Caco-2 (cell line): ENCODE measurements at regions not wholly inside any gene's neighbourhood (a gene's known extent, or its start where the extent isn't known, plus 50 kb on each side); places are given as distances from the start of the nearest gene placed in this dataset.

Source experiments
- BruUV-seq: library from RNA; stranded (reverse); fragments of 400-500 nt; replicated peaks from 2 replicates; lab custom pipeline; 2021; lab: Mats Ljungman, UMichigan
- CTCF ChIA-PET: fragments of 300-600 bp; sonication (Branson Sonifier 250); formaldehyde crosslinking; loops from one replicate; lab custom pipeline; 2022; ENCODE audit warnings: antibody characterized with exemption; lab: Charles Lee
- POLR2A ChIA-PET: fragments of 300-600 bp; sonication (Branson Sonifier 250); formaldehyde crosslinking; loops from one replicate; lab custom pipeline; 2022; ENCODE audit warnings: antibody characterized with exemption; lab: Charles Lee
- DNase-seq, 2 experiments: peaks; one replicate each; pipeline versions ENCODE4 v3.0.0 to v3.0.0-alpha.2; 2020 to 2022
- H3K27me3 ChIP-seq: replicated peaks from 2 replicates; pipeline ENCODE4 v1.6.0; 2011; ENCODE audit warnings: low read length; ENCODE audit not compliant: control insufficient read depth, insufficient read depth
- H3K36me3 ChIP-seq: 2 replicates; pipeline ENCODE4 v1.5.1; 2011; ENCODE audit warnings: low read length; ENCODE audit not compliant: control insufficient read depth, insufficient read depth
- H3K4me1 ChIP-seq: fragments of 250-450 bp; sonication (Bioruptor Pico); 2 replicates; pipeline ENCODE4 v1.5.1; 2020; ENCODE audit warnings: mild to moderate bottlenecking
- H3K4me3 ChIP-seq: 2 replicates; pipeline ENCODE4 v1.5.1; 2011; ENCODE audit warnings: low read depth, mild to moderate bottlenecking, control low read depth, low read length
- H3K9me3 ChIP-seq: fragments of 250-450 bp; sonication (Bioruptor Pico); 2 replicates; pipeline ENCODE4 v1.5.1; 2020; ENCODE audit warnings: mild to moderate bottlenecking, moderate library complexity
- H3K27ac Mint-ChIP-seq: one replicate; pipeline ENCODE4 v1.8.0; 2022; ENCODE audit warnings: mixed read lengths; ENCODE audit not compliant: unreplicated experiment
- H3K27me3 Mint-ChIP-seq: one replicate; pipeline ENCODE4 v1.8.0; 2022; ENCODE audit warnings: mixed read lengths; ENCODE audit not compliant: insufficient read depth, unreplicated experiment
- H3K36me3 Mint-ChIP-seq: one replicate; pipeline ENCODE4 v1.8.0; 2022; ENCODE audit warnings: mild to moderate bottlenecking, mixed read lengths; ENCODE audit not compliant: insufficient read depth, unreplicated experiment
- H3K4me1 Mint-ChIP-seq: one replicate; pipeline ENCODE4 v1.8.0; 2022; ENCODE audit warnings: low read depth, mixed read lengths; ENCODE audit not compliant: unreplicated experiment
- H3K4me3 Mint-ChIP-seq: one replicate; pipeline ENCODE4 v1.8.0; 2022; ENCODE audit warnings: mild to moderate bottlenecking, moderate library complexity, mixed read lengths; ENCODE audit not compliant: unreplicated experiment
- H3K9me3 Mint-ChIP-seq: one replicate; pipeline ENCODE4 v1.8.0; 2022; ENCODE audit warnings: mixed read lengths; ENCODE audit not compliant: unreplicated experiment
- CTCF ChIP-seq, 2 experiments: fragments of 200-600 bp in 1 of 2; IDR thresholded peaks; 1 replicate in 1 of 2; 2 replicates in 1 of 2; pipeline versions ENCODE4 v1.5.1 to v1.8.0; 2011 to 2022; ENCODE audit warnings: antibody characterized with exemption in 1 of 2, control low read depth in 1 of 2, inconsistent platforms in 1 of 2, low read depth in 1 of 2, low read length in 1 of 2, mild to moderate bottlenecking in 1 of 2, moderate library complexity in 1 of 2; ENCODE audit not compliant: insufficient read depth in 1 of 2, severe bottlenecking in 1 of 2, unreplicated experiment in 1 of 2
- intact Hi-C: fragments of 100-400 bp; cut with micrococcal nuclease; formaldehyde crosslinking; loops from one replicate; pipeline ENCODE4 v1.10.0; 2022; ENCODE audit not compliant: unreplicated experiment

- no peak overlapping the region for H3K4me3 ChIP-seq
- TF ChIP-seq CTCF (IDR thresholded peaks at IDR 0.05; ENCODE audit: insufficient read depth in 1 of 2, low read depth in 1 of 2, low read length in 1 of 2, severe bottlenecking in 1 of 2, unreplicated experiment in 1 of 2): no peak
- intact Hi-C loops: no loop called here
- no peak for DNase-seq
- Mint-ChIP-seq H3K27ac (no peak overlapping the region), H3K9me3 (peaks cover 10% of the 10 kb centered on the region), H3K4me1 (peaks cover 7% of the 10 kb centered on the region), H3K4me3 (no peak overlapping the region), H3K27me3 (no peaks in the 10 kb centered on the region), H3K36me3 (no peaks in the 10 kb centered on the region)
- BruUV-seq: no TSS peak
- no peaks in the 10 kb centered on the region for H3K36me3 ChIP-seq
- no peaks in the 10 kb centered on the region for H3K27me3 ChIP-seq
- POLR2A ChIA-PET: no interaction called here
- CTCF ChIA-PET: no interaction called here
- H3K9me3 ChIP-seq: no peaks in the 10 kb centered on the region
- 0 out of 2 replicates have a peak, but pooled peaks cover 13% of the 10 kb centered on the region for H3K4me1 ChIP-seq
Observed at GRCh38 chr2:138235041-138235440, 266.5 kb upstream of the SPOPL start.

- peaks cover 7% of the 10 kb centered on the region for H3K4me1 Mint-ChIP-seq
- no peak for TF ChIP-seq CTCF (IDR thresholded peaks at IDR 0.05; ENCODE audit: insufficient read depth in 1 of 2, low read depth in 1 of 2, low read length in 1 of 2, severe bottlenecking in 1 of 2, unreplicated experiment in 1 of 2)
- no peak for DNase-seq
- H3K4me3 Mint-ChIP-seq: no peak overlapping the region
- Histone ChIP-seq H3K4me1 (0 out of 2 replicates have a peak, but pooled peaks cover 13% of the 10 kb centered on the region), H3K4me3 (no peak overlapping the region), H3K36me3 (no peaks in the 10 kb centered on the region), H3K27me3 (no peaks in the 10 kb centered on the region), H3K9me3 (no peaks in the 10 kb centered on the region)
- no peaks in the 10 kb centered on the region for H3K36me3 Mint-ChIP-seq
- no TSS peak for BruUV-seq
- POLR2A ChIA-PET: no interaction called here
- no peaks in the 10 kb centered on the region for H3K27me3 Mint-ChIP-seq
- H3K27ac Mint-ChIP-seq: no peak overlapping the region
- H3K9me3 Mint-ChIP-seq: peaks cover 10% of the 10 kb centered on the region
- CTCF ChIA-PET: no interaction called here
- intact Hi-C loops: no loop called here
Observed at GRCh38 chr2:138236142-138236541, 265.4 kb upstream of the SPOPL start.

GRCh38 chr2:138237667-138238384 lies 263.7 kb upstream of the SPOPL start:
- Mint-ChIP-seq H3K9me3 (peaks cover 8% of the 10 kb centered on the region), H3K4me3 (no peak overlapping the region), H3K27ac (no peak overlapping the region), H3K4me1 (peaks cover 7% of the 10 kb centered on the region), H3K36me3 (no peaks in the 10 kb centered on the region), H3K27me3 (no peaks in the 10 kb centered on the region)
- TF ChIP-seq CTCF (IDR thresholded peaks at IDR 0.05; ENCODE audit: insufficient read depth in 1 of 2, low read depth in 1 of 2, low read length in 1 of 2, severe bottlenecking in 1 of 2, unreplicated experiment in 1 of 2): no peak
- no peak for DNase-seq
- no peak overlapping the region for H3K4me3 ChIP-seq
- H3K9me3 ChIP-seq: no peaks in the 10 kb centered on the region
- intact Hi-C loops: no loop called here
- no peaks in the 10 kb centered on the region for H3K36me3 ChIP-seq
- H3K27me3 ChIP-seq: no peaks in the 10 kb centered on the region
- ChIA-PET POLR2A (interaction anchor here (0.5 kb wide), 1 partner anchor 274 kb away, joined by 3 read pairs; the partner anchor contains the start of gene HNMT), CTCF (interaction anchor here (0.6 kb wide), 1 partner anchor 65 kb away, joined by 3 read pairs; no protein-coding TSS in a partner anchor)
- H3K4me1 ChIP-seq: 0 out of 2 replicates have a peak, but pooled peaks cover 13% of the 10 kb centered on the region
- no TSS peak for BruUV-seq
